ENCODE measurements at regions not wholly inside any gene's neighbourhood (a gene's known extent, or its start where the extent isn't known, plus 50 kb on each side); places are given as distances from the start of the nearest gene placed in this dataset.

DNA sequence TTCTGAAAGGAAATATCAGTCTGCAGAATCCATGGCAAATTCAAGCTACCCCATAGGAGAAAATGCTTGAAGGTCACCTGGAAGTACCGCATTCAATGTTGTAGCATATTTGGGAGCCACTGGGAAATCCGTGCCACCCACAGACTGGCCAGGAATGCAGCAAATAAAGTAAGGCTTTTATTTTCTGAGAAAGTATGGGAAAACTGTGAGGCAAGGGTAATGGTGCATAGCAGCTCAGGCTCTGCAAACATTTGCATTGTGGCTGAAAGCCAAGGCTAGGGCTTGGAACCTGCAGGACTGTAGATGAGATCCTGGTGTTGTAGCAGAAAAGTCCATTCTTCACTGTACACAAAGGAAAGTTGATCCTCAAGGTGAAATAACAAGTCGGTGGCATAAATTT is 450.9 kb upstream of the NR3C2 start:
- no peak overlapping the region for H3K4me3 ChIP-seq
- TF ChIP-seq EZH2phosphoT487 (IDR thresholded peaks at IDR 0.05; ENCODE audit: insufficient read depth, low read depth) (no peak), EZH2 (IDR thresholded peaks at IDR 0.05; ENCODE audit: insufficient read depth, poor library complexity, severe bottlenecking) (no peak)
- no peak for DNase-seq
- no peaks in the 10 kb centered on the region for H3K9me3 ChIP-seq (ENCODE audit: low read depth)
- no peaks in the 10 kb centered on the region for H3K36me3 ChIP-seq (ENCODE audit: low read depth)
- H3F3A ChIP-seq (ENCODE audit: insufficient read depth) = no peaks in the 10 kb centered on the region
- H4K20me1 ChIP-seq (ENCODE audit: insufficient read depth) = no peaks in the 10 kb centered on the region
- H3K4me1 ChIP-seq (ENCODE audit: insufficient read depth) = no peaks in the 10 kb centered on the region
- H3K79me2 ChIP-seq (ENCODE audit: insufficient read depth) = no peaks in the 10 kb centered on the region
- WGBS, 2 experiments (ENCODE audit: low coverage in 1 of 2, low lambda C conversion rate in 2 of 2, missing lambda C conversion rate in 2 of 2) = 32 to 40% methylated on average over 3 of the region's 3 CpGs
- no peaks in the 10 kb centered on the region for H3K9me2 ChIP-seq (ENCODE audit: insufficient read depth)
- H3K9ac ChIP-seq = no peak overlapping the region
- in situ Hi-C loops (cut with MboI) = no loop called here
- no peaks in the 10 kb centered on the region for H3K27me3 ChIP-seq (replicated peaks; ENCODE audit: insufficient read depth)
- no peak overlapping the region for H2AFZ ChIP-seq
- H3K27ac ChIP-seq = no peak overlapping the region
- H3K4me2 ChIP-seq (ENCODE audit: unreplicated experiment) = no peak overlapping the region

DNA sequence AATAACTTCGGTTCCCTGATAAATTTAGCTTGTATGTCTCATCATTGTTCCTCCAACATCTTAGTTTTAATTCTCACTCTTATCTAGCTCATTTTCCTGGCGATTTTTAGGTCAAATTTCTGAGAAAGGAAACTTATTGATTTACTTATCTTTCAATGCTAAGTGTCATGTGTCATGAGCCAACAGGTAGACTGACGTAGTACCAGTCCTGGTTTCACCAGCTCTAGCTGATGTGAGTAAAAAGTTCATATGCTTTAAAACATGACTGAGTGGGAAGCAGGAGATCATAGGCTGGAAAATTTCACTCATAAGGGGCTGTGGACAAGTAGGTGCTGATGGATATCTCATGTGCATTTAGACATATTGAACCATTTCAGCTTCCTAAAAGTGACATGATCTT is 441.7 kb upstream of the NR3C2 start:
- in situ Hi-C loops (cut with MboI) = no loop called here
- no peaks in the 10 kb centered on the region for H4K20me1 ChIP-seq (ENCODE audit: insufficient read depth)
- H3K27me3 ChIP-seq (replicated peaks; ENCODE audit: insufficient read depth) = no peaks in the 10 kb centered on the region
- H3K27ac ChIP-seq = no peak overlapping the region
- WGBS, 2 experiments (ENCODE audit: low coverage in 1 of 2, low lambda C conversion rate in 2 of 2, missing lambda C conversion rate in 2 of 2) = 22 to 26% methylated on average over 3 of the region's 3 CpGs
- no peaks in the 10 kb centered on the region for H3K9me3 ChIP-seq (ENCODE audit: low read depth)
- no peaks in the 10 kb centered on the region for H3F3A ChIP-seq (ENCODE audit: insufficient read depth)
- no peaks in the 10 kb centered on the region for H3K9me2 ChIP-seq (ENCODE audit: insufficient read depth)
- no peak for TF ChIP-seq EZH2 (IDR thresholded peaks at IDR 0.05; ENCODE audit: insufficient read depth, poor library complexity, severe bottlenecking)
- no peak for TF ChIP-seq EZH2phosphoT487 (IDR thresholded peaks at IDR 0.05; ENCODE audit: insufficient read depth, low read depth)
- H3K4me2 ChIP-seq (ENCODE audit: unreplicated experiment) = no peak overlapping the region
- no peaks in the 10 kb centered on the region for H3K4me1 ChIP-seq (ENCODE audit: insufficient read depth)
- no peak overlapping the region for H2AFZ ChIP-seq
- H3K79me2 ChIP-seq (ENCODE audit: insufficient read depth) = no peaks in the 10 kb centered on the region
- DNase-seq = no peak
- no peaks in the 10 kb centered on the region for H3K36me3 ChIP-seq (ENCODE audit: low read depth)
- no peak overlapping the region for H3K4me3 ChIP-seq
- no peak overlapping the region for H3K9ac ChIP-seq

DNA sequence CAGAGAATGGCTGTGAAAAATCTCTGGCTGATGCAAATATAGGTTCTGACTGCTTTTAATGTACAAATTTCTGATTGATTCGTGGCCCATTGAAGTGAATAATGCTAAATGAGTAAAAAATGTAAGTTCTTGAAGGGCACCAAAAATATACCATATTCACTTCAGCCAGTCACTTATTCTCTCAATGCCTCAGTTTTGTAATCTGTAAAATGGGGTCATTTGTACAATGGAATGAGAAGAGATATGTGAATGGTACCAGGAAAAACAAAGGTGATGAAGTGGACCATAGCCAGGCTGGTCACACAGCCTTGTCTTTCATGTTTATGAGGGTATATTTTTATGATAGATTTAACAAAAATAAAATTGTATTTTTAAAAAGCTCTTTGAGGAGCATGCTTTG is 441.2 kb upstream of the NR3C2 start:
- WGBS, 2 experiments (ENCODE audit: low coverage in 1 of 2, low lambda C conversion rate in 2 of 2, missing lambda C conversion rate in 2 of 2) = 21 to 24% methylated on average over 1 of the region's 1 CpG
- Histone ChIP-seq H4K20me1 (ENCODE audit: insufficient read depth) (no peaks in the 10 kb centered on the region), H3K79me2 (ENCODE audit: insufficient read depth) (no peaks in the 10 kb centered on the region), H3K4me2 (ENCODE audit: unreplicated experiment) (no peak overlapping the region), H3K36me3 (ENCODE audit: low read depth) (no peaks in the 10 kb centered on the region), H3K4me3 (no peak overlapping the region), H3K9ac (no peak overlapping the region), H2AFZ (no peak overlapping the region), H3K4me1 (ENCODE audit: insufficient read depth) (no peaks in the 10 kb centered on the region), H3K9me2 (ENCODE audit: insufficient read depth) (no peaks in the 10 kb centered on the region), H3F3A (ENCODE audit: insufficient read depth) (no peaks in the 10 kb centered on the region), H3K27me3 (replicated peaks; ENCODE audit: insufficient read depth) (no peaks in the 10 kb centered on the region), H3K9me3 (ENCODE audit: low read depth) (no peaks in the 10 kb centered on the region), H3K27ac (no peak overlapping the region)
- in situ Hi-C loops (cut with MboI) = no loop called here
- no peak for DNase-seq
- no peak for TF ChIP-seq EZH2phosphoT487 (IDR thresholded peaks at IDR 0.05; ENCODE audit: insufficient read depth, low read depth)
- TF ChIP-seq EZH2 (IDR thresholded peaks at IDR 0.05; ENCODE audit: insufficient read depth, poor library complexity, severe bottlenecking) = no peak

DNA sequence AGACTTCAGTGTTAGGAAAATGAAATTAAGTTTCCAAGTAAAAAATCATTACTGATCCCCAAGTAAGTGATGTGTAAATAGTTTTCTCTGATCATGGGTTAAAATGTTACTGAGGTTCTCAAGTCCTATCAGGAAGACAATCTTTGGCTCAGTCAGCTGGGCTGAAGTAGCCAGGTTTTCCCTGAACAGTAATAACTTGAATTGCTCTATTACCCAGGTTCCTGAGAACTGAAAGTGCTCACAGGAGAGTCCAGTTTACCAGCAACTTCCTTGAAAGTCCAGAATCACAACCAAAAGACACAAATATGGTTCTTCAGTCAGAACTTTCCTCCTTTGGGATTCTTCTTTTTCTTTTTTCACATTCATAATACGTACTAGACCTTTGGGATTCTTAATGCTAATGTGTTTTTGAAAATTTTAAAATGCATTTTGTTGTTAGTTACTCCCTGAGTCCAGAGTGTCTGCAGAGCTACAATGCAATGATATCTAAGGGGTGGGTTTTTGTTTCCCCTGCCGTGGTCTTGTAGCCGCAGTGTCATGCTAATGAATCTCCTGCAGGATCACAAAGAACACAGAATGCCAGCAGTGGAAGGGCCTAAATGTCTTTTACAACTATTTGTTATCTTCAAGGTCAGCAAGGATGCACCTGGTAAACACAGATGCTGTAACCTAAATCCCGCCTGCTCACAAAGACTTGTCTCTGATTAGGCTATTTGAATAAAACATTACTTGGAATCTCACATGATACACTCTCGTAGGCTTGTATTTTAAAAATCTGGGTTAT is 439.8 kb upstream of the NR3C2 start:
- Histone ChIP-seq H3K36me3 (ENCODE audit: low read depth) (no peaks in the 10 kb centered on the region), H3K9me3 (ENCODE audit: low read depth) (no peaks in the 10 kb centered on the region), H3F3A (ENCODE audit: insufficient read depth) (no peaks in the 10 kb centered on the region), H3K4me1 (ENCODE audit: insufficient read depth) (no peaks in the 10 kb centered on the region), H3K27me3 (replicated peaks; ENCODE audit: insufficient read depth) (no peaks in the 10 kb centered on the region), H2AFZ (no peak overlapping the region), H3K9me2 (ENCODE audit: insufficient read depth) (no peaks in the 10 kb centered on the region), H3K4me3 (no peak overlapping the region), H3K9ac (no peak overlapping the region), H3K4me2 (ENCODE audit: unreplicated experiment) (no peak overlapping the region), H3K27ac (no peak overlapping the region), H3K79me2 (ENCODE audit: insufficient read depth) (no peaks in the 10 kb centered on the region), H4K20me1 (ENCODE audit: insufficient read depth) (no peaks in the 10 kb centered on the region)
- TF ChIP-seq EZH2 (IDR thresholded peaks at IDR 0.05; ENCODE audit: insufficient read depth, poor library complexity, severe bottlenecking) (no peak), EZH2phosphoT487 (IDR thresholded peaks at IDR 0.05; ENCODE audit: insufficient read depth, low read depth) (no peak)
- DNase-seq = no peak
- WGBS, 2 experiments (ENCODE audit: low coverage in 1 of 2, low lambda C conversion rate in 2 of 2, missing lambda C conversion rate in 2 of 2) = 17 to 31% methylated on average over 5 of the region's 5 CpGs
- in situ Hi-C loops (cut with MboI) = no loop called here
